ENCODE measurements at regions not wholly inside any gene's neighbourhood (a gene's known extent, or its start where the extent isn't known, plus 50 kb on each side); places are given as distances from the start of the nearest gene placed in this dataset.

DNA sequence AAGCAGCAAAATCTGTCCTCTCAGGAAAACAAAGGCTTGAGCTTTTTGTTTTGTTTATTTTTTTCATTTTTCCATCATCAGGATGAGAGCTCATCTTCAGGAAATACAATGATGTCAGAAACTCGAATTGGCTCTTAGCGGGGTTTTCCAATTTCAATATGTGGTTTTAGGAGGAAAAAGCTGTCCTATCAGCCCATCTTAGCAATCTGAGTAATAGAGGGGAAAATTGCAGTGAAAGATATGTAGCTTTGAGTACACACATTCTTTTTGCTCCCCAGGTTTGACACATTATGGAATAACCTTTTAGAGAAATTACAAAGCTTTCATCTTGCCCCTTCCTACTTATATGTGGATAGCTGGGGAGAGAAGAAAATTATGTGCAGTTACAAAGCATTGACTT is 113.6 kb upstream of the MYO3A start:
- TF ChIP-seq, protein P1, sequence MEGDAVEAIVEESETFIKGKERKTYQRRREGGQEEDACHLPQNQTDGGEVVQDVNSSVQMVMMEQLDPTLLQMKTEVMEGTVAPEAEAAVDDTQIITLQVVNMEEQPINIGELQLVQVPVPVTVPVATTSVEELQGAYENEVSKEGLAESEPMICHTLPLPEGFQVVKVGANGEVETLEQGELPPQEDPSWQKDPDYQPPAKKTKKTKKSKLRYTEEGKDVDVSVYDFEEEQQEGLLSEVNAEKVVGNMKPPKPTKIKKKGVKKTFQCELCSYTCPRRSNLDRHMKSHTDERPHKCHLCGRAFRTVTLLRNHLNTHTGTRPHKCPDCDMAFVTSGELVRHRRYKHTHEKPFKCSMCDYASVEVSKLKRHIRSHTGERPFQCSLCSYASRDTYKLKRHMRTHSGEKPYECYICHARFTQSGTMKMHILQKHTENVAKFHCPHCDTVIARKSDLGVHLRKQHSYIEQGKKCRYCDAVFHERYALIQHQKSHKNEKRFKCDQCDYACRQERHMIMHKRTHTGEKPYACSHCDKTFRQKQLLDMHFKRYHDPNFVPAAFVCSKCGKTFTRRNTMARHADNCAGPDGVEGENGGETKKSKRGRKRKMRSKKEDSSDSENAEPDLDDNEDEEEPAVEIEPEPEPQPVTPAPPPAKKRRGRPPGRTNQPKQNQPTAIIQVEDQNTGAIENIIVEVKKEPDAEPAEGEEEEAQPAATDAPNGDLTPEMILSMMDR (IDR thresholded peaks at IDR 0.05; ENCODE audit: control extremely low read depth, extremely low read depth), result no peak
- Histone ChIP-seq H3K27ac (ENCODE audit: low read depth in 1 of 2, low read length in 1 of 2) (no peak overlapping the region), H3K4me3 (no peak overlapping the region), H3K4me1 (ENCODE audit: control insufficient read depth in 5 of 5, insufficient read depth in 5 of 5, low read length in 5 of 5) (no peaks in the 10 kb centered on the region), H3K27me3 (ENCODE audit: control insufficient read depth in 3 of 3, insufficient read depth in 3 of 3, low read length in 2 of 3) (no peaks in the 10 kb centered on the region), H3K36me3 (ENCODE audit: control insufficient read depth in 4 of 4, insufficient read depth in 4 of 4, low read length in 4 of 4) (no peaks in the 10 kb centered on the region), H3K9ac (ENCODE audit: insufficient read depth in 1 of 2, low read length in 2 of 2) (no peak overlapping the region), H3K9me3 (ENCODE audit: control insufficient read depth in 4 of 4, insufficient read depth in 3 of 4, low read length in 3 of 4) (peaks cover 0 to 5% (median 0%) of the 10 kb centered on the region in 4 donors)
- WGBS, 2 donors, result 54 to 66% methylated on average over 2 of the region's 2 CpGs
- ATAC-seq (ENCODE audit: insufficient read depth, low FRiP score), result no peak
- DNase-seq, result no peak

DNA sequence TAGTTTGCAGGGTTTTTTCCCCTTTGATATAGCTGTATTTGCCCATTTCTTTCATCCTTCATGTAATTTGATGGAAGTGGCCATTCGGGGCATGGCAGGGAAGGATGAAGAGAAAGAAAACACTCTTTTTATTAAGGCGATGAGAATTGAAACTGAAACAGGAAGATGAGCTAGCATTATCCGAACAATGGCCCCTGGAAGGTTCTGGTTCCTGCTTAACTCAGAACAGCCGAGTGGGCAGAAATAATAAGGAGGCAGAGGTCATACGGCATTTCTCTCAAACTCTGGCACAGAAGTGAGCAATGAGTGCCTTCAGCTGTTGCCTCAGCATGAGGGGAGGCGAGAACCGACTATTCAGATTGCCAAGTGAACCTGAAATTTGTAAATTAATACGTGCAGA is 113.2 kb upstream of the MYO3A start:
- ATAC-seq (ENCODE audit: insufficient read depth, low FRiP score) (no peak), DNase-seq (peak in 1 of 3 donors; percentile 16)
- TF ChIP-seq, protein P1 (IDR thresholded peaks at IDR 0.05; ENCODE audit: control extremely low read depth, extremely low read depth), result no peak
- no peak overlapping the region for H3K9ac ChIP-seq (ENCODE audit: insufficient read depth in 1 of 2, low read length in 2 of 2)
- H3K9me3 ChIP-seq (ENCODE audit: control insufficient read depth in 4 of 4, insufficient read depth in 3 of 4, low read length in 3 of 4), result peaks cover 0 to 5% (median 0%) of the 10 kb centered on the region in 4 donors
- H3K4me1 ChIP-seq (ENCODE audit: control insufficient read depth in 5 of 5, insufficient read depth in 5 of 5, low read length in 5 of 5), result no peaks in the 10 kb centered on the region
- 47 to 48% methylated on average over 8 of the region's 8 CpGs for WGBS, 2 donors
- no peak overlapping the region for H3K27ac ChIP-seq (ENCODE audit: low read depth in 1 of 2, low read length in 1 of 2)
- H3K27me3 ChIP-seq (ENCODE audit: control insufficient read depth in 3 of 3, insufficient read depth in 3 of 3, low read length in 2 of 3), result no peaks in the 10 kb centered on the region
- no peaks in the 10 kb centered on the region for H3K36me3 ChIP-seq (ENCODE audit: control insufficient read depth in 4 of 4, insufficient read depth in 4 of 4, low read length in 4 of 4)
- no peak overlapping the region for H3K4me3 ChIP-seq

DNA sequence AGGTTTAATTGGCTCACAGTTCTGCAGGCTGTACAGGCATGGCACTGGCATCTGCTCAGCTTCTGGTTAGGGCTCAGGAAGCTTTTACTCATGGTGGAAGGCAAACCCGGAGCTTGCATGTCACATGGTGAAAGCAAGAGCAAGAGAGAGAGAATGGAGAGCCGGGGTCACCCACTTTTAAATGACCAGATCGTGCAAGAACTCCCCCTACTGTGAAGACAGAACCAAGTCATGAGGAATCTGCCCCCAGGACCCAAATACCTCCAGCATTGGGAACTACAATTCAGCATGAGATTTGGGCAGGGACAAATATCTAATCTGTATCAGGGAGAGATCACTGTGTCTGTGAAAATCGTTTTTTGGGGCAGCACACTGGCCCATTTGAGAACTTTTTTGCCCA is 110.0 kb upstream of the MYO3A start:
- ATAC-seq (ENCODE audit: insufficient read depth, low FRiP score) (no peak), DNase-seq (no peak)
- TF ChIP-seq, protein P1 (IDR thresholded peaks at IDR 0.05; ENCODE audit: control extremely low read depth, extremely low read depth), result no peak
- H3K9me3 ChIP-seq (ENCODE audit: control insufficient read depth in 4 of 4, insufficient read depth in 3 of 4, low read length in 3 of 4), result peaks cover 0 to 5% (median 0%) of the 10 kb centered on the region in 4 donors
- H3K27me3 ChIP-seq (ENCODE audit: control insufficient read depth in 3 of 3, insufficient read depth in 3 of 3, low read length in 2 of 3), result no peaks in the 10 kb centered on the region
- no peaks in the 10 kb centered on the region for H3K4me1 ChIP-seq (ENCODE audit: control insufficient read depth in 5 of 5, insufficient read depth in 5 of 5, low read length in 5 of 5)
- no peaks in the 10 kb centered on the region for H3K36me3 ChIP-seq (ENCODE audit: control insufficient read depth in 4 of 4, insufficient read depth in 4 of 4, low read length in 4 of 4)
- H3K4me3 ChIP-seq, result no peak overlapping the region
- WGBS, 2 donors, result 43 to 53% methylated on average over 4 of the region's 4 CpGs
- H3K27ac ChIP-seq (ENCODE audit: low read depth in 1 of 2, low read length in 1 of 2), result no peak overlapping the region
- no peak overlapping the region for H3K9ac ChIP-seq (ENCODE audit: insufficient read depth in 1 of 2, low read length in 2 of 2)

DNA sequence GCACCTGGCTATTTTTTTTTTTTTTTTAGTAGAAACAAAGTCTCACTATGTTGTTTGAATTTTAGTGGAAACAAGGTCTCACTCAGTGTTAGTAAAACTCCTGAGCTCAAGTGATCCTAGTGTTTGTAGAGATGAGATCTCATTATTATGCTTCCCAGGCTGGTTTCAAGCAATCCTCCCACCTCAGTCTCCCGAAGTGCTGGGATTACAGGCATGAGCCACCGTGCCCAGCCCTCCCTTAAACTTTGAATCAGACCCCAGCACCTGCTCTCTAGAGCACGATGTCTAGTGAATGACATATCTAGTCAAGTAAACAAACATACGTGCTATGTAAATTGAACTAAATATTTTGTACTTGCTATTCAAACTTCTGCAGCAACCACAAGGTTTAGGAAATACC is 105.6 kb upstream of the MYO3A start:
- H3K27ac ChIP-seq (ENCODE audit: low read depth in 1 of 2, low read length in 1 of 2), result no peak overlapping the region
- H3K9ac ChIP-seq (ENCODE audit: insufficient read depth in 1 of 2, low read length in 2 of 2), result no peak overlapping the region
- no peak for DNase-seq
- no peak for ATAC-seq (ENCODE audit: insufficient read depth, low FRiP score)
- no peaks in the 10 kb centered on the region for H3K4me1 ChIP-seq (ENCODE audit: control insufficient read depth in 5 of 5, insufficient read depth in 5 of 5, low read length in 5 of 5)
- H3K36me3 ChIP-seq (ENCODE audit: control insufficient read depth in 4 of 4, insufficient read depth in 4 of 4, low read length in 4 of 4), result no peaks in the 10 kb centered on the region
- TF ChIP-seq, protein P1 (IDR thresholded peaks at IDR 0.05; ENCODE audit: control extremely low read depth, extremely low read depth), result no peak
- H3K9me3 ChIP-seq (ENCODE audit: control insufficient read depth in 4 of 4, insufficient read depth in 3 of 4, low read length in 3 of 4), result peaks cover 0 to 3% (median 0%) of the 10 kb centered on the region in 4 donors
- no peaks in the 10 kb centered on the region for H3K27me3 ChIP-seq (ENCODE audit: control insufficient read depth in 3 of 3, insufficient read depth in 3 of 3, low read length in 2 of 3)
- 33 to 39% methylated on average over 4 of the region's 4 CpGs for WGBS, 2 donors
- H3K4me3 ChIP-seq, result no peak overlapping the region
